ENCODE measurements at regions not wholly inside any gene's neighbourhood (a gene's known extent, or its start where the extent isn't known, plus 50 kb on each side); places are given as distances from the start of the nearest gene placed in this dataset.
"Not testable (repeated sequence)": the region's sequence is repeated elsewhere in the genome, so short reads cannot be mapped to it uniquely, and the experiment has no call there.

DNA sequence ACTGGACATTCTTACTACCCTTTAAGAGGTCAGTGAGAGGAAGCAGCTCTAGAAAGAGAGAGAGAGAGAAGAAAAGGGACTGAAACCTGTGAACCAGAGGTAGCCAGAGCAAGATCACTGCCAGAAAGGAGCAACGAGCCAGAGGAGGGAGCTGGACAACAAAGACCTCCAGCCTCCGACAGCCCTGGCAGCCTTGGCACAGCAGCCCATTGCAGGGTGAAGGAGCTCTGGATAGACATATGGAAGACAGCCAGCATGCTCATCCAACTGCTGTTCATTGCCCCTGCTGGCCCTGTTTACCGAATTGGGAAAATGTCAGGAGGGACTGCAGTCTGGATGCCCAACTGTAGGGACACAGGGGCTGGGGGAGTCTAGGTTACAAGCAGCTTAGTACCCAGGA, 228.4 kb upstream of the SLC35G4 start:
- no peak for DNase-seq (ENCODE audit: low spot score)

DNA sequence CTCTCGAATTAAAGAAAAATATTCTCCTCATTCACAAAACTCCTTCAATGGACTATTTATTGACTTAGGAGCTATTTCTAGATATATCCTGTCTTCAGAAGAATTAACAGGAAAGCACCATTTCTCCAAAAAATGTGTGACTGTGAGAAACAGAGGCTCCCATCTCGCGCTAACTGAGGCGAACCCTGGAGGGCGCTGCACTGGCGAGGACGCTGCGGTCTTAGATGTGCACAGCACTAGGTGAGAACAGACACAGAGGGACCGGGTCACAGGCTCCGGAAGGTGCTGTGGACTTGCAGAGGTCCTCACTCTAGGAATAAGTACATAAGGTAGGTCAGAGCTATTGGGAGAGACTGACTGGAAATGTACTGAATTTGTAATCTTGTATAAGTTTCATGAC, 229.7 kb upstream of the SLC35G4 start:
- DNase-seq (ENCODE audit: low spot score) = no peak

DNA sequence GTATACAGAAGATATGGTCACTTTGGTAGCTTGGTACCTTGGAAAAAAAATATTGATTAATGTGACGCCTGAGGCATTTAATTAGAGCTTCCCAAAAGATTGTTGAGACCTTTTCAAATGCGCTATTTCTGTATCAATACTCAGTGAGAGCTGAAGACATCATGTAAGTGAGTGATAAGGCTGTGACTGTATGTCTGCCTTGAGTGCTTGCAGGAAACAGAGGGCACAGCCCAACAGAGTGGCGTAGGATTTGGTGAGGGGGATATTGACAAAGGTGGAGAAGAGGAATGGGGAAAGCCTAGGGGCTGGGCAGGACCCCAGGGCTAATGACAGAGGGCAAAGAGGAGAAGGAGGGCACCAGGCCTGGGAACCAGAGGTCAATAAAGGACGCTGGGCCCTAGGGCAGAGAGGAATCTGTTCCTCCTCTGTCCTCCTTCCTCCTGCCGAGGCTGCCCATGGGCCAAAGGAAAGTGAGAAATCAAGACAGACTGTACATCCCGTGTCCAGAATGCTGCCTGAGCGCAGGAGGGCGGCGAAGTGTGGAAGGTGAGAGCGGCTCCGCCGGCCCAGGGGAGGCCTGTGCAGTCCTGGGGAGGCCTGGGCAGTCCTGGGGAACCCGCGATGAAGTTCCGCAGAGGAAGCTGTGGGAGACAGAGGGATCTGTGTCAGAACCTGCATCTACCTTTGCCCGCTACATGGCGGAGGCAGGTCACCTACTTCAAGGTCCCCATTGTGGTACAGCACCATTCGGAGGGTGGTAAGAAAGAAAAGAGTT, 228.6 kb upstream of the PIEZO2 start:
- DNase-seq (ENCODE audit: low spot score) = no peak

DNA sequence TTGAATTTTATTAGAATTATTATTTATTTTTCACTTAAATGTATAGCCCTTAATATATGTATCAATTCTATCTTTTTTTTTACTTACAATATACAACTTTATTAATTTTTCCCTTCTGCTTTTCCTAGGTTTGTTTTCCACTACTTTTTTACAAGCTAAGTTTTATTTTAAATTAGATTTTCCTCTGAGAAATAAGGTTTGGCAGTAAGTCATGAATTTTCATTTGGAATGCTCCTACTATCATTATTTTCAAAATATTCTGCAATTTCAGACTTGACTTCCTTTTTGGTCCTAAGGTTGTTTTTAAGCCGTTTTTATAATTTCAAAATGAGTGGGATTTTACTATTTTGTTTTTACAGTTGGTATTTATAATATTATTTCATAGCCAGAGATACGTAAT, 222.8 kb upstream of the PIEZO2 start:
- DNase-seq (ENCODE audit: low spot score) = no peak

DNA sequence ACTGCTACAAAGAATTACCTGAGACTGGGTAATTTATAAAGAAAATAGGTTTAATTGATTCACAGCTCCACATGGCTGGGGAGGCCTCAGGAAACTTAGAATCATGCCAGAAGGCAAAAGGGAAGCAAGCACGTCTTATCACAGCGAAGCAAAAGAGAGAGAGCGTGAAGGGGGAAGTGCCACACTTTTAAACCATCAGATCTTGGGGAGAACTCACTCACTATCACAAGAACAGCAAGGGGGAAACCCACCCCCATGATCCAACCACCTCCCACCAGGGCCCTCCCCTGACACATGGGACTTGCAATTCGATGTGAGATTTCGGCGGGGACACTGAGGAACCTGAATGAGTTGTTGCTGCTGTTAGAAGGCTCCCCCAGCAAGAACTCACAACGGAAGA, 220.2 kb upstream of the PIEZO2 start:
- DNase-seq (ENCODE audit: low spot score) = no peak

DNA sequence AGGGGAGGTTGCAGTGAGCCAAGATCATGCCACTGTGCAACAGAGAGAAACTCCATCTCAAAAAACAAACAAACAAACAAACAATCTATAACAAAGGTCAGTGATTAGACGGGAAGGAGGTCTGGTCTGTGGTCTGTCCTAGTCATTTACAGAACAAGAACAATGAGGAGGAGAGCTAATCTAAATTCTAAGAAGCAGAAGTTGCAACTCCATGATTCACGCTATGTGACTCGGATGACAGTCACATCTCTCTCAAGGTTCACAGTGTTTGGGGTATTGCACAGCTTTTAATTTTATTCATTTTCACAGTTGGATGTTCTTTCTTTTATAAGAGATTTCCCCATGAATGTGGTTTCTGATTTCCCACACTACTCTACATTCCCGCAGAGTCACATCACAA, 218.7 kb upstream of the PIEZO2 start:
- no peak for DNase-seq (ENCODE audit: low spot score)

DNA sequence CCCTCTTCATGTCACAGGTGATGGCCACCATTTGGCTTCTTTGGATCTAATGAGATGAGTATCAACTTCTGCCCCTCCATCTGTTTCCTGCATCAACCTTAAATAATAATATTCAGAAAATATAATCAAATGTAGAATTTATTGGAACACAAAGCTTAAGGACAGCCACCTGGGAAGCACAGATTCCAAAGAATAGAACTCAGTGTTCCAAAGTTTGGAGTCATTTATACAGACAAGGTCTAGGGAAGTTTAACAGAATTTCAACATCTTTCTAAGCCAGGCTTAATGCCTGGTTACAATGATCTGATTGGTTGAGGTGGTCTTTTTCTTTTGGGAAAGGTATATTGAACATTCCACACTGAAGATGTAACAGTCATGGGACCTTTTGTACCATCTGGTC, 218.0 kb upstream of the PIEZO2 start:
- no peak for DNase-seq (ENCODE audit: low spot score)

DNA sequence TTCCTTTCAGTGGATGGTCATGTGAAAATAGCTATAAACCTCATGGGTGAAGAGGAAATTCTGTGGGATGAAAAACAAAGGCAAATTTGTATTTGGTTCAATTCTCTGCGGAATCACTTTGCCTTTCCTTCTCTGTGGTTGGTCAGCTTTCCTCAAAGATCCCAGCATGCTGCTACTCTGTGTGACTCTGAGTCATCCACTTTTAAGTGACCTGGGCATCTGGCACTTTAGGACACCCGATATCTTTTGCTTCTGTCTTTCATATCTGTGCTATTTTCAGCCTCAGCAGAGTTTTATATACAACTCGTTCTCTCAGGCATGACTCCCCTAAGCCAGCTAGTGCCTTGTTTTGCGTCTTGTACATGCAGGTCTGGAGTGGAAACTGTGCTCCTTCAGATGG, 217.0 kb upstream of the PIEZO2 start:
- peak; percentile 90 for DNase-seq (ENCODE audit: low spot score)

DNA sequence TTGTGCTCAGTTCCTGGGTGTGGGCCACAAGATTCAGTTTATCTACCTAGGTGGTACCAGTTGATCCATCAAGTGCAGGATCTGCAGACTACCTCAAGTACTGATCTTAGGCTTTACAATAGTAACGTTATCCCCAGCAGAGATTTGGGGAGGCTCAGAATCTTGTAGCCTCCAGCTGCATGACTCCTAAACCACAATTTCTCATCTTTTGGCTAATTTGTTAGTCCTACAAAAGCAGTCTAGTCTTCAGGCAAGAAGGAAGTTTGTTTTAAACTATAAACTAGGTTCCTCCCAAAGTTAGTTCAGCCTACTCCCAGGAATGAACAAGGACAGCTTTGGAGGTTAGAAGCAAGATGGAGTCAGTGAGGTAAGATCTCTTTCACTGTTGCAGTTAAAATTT, 213.5 kb upstream of the PIEZO2 start:
- DNase-seq (ENCODE audit: low spot score) = no peak

DNA sequence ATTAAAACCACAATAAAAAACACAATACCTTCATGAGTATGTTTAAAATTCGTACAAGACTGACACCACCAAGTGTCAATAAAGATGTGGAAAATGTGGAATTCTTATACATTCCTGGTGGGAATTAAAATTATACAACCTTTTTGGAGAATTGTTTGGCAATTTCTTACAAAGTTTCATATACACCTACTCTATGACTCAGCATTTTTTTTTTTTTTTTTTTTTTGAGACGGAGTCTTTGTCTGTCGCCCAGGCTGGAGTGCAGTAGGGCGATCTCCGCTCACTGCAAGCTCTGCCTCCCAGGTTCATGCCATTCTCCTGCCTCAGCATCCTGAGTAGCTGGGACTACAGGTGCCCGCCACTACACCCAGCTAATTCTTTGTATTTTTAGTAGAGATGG, 212.5 kb upstream of the PIEZO2 start:
- not testable (repeated sequence) for DNase-seq (ENCODE audit: low spot score)

DNA sequence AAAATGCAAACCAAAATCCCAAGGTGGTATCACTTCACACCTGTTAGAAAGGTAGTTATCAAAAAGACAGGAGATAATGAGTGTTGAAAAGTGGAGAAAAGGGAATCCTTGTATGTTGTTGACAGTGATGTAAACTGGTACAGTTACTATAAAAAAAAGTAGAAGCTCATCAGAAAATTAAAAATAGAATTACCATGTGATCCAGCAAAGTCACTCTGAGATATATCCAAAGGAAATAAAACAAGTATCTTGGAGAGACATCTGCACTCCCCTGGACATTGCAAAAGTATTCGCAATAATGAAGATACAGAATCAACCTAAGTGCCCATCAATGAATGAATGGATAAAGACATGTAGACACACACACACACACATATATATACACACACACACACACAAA, 208.3 kb upstream of the PIEZO2 start:
- DNase-seq (ENCODE audit: low spot score) = no peak

DNA sequence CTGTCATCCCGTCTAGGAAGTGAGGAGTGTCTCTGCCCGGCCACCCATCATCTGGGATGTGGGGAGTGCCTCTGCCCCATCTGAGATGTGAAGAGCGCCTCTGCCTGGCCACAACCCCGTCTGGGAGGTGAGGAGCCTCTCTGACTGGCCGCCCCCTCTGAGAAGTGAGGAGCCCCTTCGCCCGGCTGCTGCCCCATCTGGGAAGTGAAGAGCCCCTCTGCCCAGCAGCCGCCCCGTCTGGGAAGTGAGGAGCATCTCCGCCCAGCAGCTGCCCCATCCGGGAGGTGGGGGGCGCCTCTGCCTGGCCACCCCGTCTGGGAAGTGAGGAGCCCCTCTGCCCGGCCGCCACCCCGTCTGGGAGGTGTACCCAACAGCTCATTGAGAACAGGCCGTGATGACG, 195.2 kb upstream of the PIEZO2 start:
- DNase-seq (ENCODE audit: low spot score) = not testable (repeated sequence)

DNA sequence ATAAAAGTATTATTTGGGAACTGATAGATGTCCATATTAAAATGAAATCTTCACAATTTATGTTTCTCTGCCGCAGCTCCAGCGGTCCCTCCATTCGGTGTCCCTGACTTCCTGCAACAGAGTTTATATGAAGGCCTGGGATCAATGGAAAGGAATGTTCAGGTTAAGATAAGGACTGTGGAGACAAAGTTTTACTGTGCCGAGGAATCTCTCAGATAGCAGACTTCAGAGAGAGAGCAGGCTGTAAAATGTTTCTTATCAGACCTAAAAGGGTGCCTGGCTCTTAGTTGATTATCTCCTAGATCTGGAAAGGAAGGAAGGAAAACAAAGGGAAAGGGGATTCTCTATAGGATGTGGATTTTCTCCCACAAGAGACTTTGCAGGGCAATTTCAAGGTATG, 193.7 kb upstream of the PIEZO2 start:
- no peak for DNase-seq (ENCODE audit: low spot score)

DNA sequence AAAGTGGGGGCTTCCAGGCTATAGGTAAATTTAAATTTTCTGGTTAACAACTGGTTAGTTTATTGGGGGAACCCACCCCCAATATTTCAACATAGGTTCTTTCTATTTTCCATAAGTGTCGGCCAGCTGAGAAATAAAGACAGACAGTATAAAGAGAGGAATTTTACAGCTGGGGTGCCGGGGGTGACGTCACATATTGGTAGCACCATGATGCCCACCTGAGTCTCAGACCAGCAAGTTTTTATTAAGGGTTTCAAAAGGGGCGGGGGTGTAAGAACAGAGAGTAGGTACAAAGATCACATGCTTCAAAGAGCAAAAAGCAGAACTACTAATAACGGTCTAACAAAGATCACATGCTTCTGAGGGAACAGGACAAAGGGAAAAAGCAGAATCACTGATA, 192.7 kb upstream of the PIEZO2 start:
- DNase-seq (ENCODE audit: low spot score) = not testable (repeated sequence)

DNA sequence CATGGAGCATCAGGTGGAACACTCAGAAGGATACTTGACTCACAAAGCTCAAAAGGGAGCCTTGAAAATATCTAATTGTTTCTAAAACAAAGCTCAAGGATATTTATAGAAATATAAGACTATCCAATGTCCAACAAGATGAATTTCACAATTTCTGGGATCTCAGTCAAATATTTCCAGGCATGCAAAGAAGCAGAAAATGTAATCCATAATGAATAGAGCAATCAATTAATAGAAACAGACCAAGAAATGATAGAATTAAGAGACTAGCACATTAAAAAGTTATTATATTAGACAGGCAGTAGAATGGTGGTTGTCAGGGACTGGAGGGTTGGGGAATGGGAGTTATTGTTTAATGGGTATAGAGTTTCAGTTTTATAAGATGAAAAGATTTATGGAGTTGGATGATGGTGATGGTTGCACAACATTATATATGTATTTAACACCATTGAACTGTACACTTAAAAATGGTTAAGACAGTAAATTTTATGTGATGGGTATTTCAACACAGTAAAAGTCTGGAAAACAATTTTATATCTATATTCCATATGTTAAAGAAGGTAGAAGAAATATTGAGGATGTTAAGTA, 189.9 kb upstream of the PIEZO2 start:
- DNase-seq (ENCODE audit: low spot score) = no peak

DNA sequence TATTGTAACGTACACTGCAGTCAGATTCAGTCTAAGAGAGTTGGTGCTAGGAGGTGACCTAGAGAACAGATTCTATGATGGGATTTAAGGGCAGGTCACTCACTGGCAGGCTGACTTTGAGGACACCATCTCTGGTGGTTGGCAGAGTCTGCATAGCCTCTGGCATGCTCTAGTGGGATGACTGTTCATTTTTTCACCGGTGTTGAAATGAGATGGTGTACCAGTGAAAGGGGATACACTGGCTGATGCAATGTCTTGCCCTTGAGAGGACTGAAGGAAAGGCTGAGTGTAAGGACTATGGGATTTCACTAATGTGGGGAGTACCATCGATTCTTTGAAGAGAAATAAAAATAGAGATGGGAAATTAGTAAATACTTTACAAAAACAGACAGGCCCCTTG, 186.9 kb upstream of the PIEZO2 start:
- no peak for DNase-seq (ENCODE audit: low spot score)

DNA sequence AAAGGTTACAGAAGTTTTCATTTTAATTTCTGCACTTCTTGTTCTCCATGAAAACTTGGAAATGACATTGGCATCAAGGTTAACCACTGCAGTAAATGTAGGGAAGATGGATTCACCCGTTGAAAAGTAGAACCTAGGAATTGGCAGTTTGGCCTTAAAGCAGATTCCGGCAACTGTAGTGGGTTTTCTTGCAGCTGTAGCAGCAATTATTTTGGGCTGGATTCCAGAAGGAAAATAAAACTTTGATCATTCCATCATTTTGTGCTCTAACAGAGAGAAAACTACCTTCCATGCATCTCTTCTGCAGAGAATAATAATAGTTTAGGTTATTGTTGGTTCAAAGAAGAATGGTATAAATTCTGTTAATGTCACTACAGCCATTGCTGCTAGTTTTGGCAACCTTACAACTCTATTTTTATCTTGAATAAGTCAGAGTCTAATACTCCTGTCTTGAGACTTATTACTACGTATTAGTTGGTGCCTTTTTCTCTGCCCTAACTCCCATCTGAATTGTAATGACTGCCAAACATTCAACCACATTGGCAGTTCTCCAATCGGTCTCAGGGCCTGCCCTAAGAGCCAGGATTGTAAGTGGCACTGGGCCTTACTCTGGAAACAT, 178.1 kb upstream of the PIEZO2 start:
- DNase-seq (ENCODE audit: low spot score) = no peak

DNA sequence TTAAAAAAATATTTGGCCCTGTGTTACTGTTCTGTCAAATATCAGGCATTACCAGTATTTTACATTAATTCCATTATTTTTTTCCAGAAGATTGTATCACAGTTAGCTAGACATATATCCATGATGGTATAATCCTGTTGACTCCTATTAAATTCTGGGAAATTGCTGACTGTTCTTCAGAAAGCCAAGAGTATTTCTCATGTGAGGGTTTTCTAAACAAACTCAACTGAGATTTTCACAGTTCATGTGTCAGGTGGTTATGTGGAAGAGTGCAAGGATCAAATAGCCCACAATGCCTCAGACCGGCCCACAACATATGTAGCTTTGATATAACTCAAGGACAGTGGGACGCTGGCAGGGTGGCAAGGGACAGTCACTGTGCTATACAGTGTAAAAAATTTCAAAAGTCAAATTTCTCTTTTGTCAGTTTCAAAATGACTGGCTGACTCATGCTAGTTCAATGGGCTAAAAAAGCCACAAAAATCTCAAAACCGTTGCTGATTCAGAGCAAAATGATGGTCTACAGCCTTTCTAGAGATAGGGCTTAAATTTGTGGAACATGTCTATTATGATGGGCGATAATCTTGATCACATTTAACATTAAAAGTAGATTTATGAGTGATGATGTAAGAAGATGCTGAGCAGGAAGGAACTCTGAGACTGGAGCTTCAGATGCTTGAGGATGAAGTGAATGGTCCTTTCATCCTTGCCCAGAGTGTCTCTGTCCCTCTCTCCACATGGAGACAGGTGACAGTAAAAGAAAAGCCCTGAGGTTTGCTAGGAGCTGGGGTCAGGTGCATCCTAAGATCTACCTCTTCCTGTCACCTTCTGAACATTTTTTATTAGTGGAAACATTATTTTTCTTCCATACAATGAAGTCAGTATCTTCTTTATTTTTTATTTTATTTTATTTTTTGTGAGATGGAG, 175.8 kb upstream of the PIEZO2 start:
- DNase-seq (ENCODE audit: low spot score) = peak; percentile 42

DNA sequence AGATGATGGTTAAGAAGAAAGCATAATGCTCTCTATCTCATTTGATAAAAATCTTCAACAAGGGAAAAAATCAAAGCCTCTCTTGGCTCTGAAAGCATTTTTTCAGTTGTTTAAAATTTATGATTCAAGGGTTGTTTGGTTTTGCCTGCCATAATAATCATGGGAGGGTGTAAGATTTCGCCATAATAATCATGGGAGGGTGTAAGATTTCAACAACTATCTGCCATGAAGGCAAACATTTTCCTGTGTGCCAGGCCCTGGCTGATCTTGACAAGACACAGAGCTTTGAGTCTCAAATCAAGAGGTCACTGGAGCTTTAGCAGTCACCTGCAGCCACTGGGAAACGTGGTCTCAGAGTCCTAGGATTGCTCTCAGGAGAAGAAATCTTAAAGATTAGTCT, 175.1 kb upstream of the PIEZO2 start:
- no peak for DNase-seq (ENCODE audit: low spot score)

DNA sequence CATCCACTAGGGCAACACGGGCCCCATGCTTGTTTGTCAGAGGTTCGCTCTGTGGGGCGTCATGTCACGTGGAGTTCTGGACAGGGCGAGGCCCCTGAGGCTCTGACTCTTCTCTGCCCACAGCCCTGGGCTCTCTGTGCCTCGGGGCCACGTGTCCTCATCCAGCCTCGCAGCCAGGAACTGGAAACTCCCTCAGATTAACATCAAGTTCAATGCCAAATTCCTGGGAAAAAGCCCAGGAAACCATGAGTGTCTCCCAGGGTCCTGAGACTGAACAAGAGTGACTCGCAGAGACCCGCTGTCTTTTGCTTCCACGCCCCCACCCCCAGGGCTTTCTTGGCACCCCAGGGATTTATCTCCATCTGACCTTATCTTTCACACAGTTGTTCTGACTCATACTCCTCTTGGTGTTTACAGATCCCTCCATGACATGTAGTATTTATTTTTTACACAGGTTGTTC, 174.0 kb upstream of the PIEZO2 start:
- DNase-seq (ENCODE audit: low spot score) = peak; percentile 69

DNA sequence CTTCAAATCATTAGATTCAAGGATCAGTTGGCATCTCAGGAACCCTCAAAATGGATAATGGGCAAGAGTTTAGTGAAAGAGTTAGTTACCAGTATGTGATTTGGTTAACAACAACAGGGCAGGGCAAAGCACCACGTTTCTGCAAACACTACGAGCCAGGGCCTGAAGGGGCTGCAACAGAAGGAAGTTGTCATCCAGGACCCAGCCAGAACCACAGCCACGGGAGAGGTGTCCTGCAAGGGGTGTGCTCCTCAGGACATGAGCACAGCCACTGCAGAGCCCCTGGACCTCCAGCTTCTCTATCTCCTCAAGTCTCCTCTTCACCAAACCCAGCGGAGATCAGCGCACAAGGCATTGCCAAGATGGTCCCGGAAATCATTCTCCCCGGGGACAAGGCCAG, 173.3 kb upstream of the PIEZO2 start:
- DNase-seq (ENCODE audit: low spot score) = no peak

DNA sequence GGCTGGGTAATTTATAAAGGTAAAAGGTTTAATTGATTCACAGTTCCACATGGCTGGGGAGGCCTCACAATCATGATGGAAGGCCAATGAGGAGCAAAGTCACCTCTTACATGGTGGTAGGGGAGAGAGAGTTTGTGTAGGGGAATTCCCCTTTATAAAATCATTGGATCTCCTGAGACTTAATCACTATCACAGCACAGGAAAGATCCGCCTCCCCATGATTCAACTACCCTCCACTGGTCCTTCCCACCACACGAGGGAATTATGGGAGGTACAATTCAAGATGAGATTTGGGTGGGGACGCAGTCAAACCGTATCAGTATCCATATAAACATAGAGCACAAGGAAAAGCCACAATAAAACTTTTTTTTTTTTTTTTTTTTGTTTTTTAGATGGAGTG, 172.6 kb upstream of the PIEZO2 start:
- no peak for DNase-seq (ENCODE audit: low spot score)

All from COLO829 (cell line).